Right lobe of liver (tissue), 6 donors: ENCODE measurements at regions not wholly inside any gene's neighbourhood (a gene's known extent, or its start where the extent isn't known, plus 50 kb on each side); places are given as distances from the start of the nearest gene placed in this dataset.
A peak's percentile ranks its signal among the peaks of the same experiment; 100 is the strongest.

ENCODE experiments used
- ATAC-seq, 4 donors: fragments of 200-7000 bp; cut with Tn5 transposase; one replicate each; pipeline ENCODE4 v1.9.1; 2020; ENCODE audit warnings: mild to moderate bottlenecking in 4 of 4, moderate library complexity in 4 of 4
- DNase-seq, 3 donors: peaks; one replicate each; pipeline ENCODE4 v3.0.0-alpha.2; 2020
- H3K27ac ChIP-seq, 3 donors: fragments of 200-600 bp; one replicate each; pipeline ENCODE4 v1.8.0; 2022
- H3K27me3 ChIP-seq, 2 donors: fragments of 200-600 bp; one replicate each; pipeline ENCODE4 v1.8.0; 2022
- H3K36me3 ChIP-seq, 4 donors: fragments of 200-600 bp; sonication (generic) in 1 of 4; one replicate each; pipeline versions ENCODE4 v1.5.1 to v1.8.0; 2017 to 2022; ENCODE audit warnings: control low read depth in 1 of 4
- H3K4me1 ChIP-seq, 4 donors: fragments of 200-600 bp; sonication (generic) in 1 of 4; one replicate each; pipeline versions ENCODE4 v1.5.1 to v1.8.0; 2017 to 2022; ENCODE audit warnings: control low read depth in 1 of 4
- H3K4me3 ChIP-seq, 3 donors: fragments of 200-600 bp; one replicate each; pipeline ENCODE4 v1.8.0; 2022
- H3K9me3 ChIP-seq, 4 donors: fragments of 200-600 bp; sonication (generic) in 1 of 4; one replicate each; pipeline versions ENCODE4 v1.5.1 to v1.8.0; 2017 to 2022; ENCODE audit warnings: control low read depth in 1 of 4
- CTCF ChIP-seq, 4 donors: fragments of 200-600 bp in 3 of 4; fragments of 450-650 bp in 1 of 4; IDR thresholded peaks; one replicate each; pipeline versions ENCODE4 v1.5.1 to v1.8.0; 2016 to 2022; ENCODE audit warnings: antibody characterized with exemption in 4 of 4, mild to moderate bottlenecking in 2 of 4
- POLR2A ChIP-seq: fragments of 450-650 bp; IDR thresholded peaks from one replicate; pipeline ENCODE4 v1.6.1; 2017; ENCODE audit warnings: antibody characterized with exemption, mild to moderate bottlenecking
- WGBS: methylation state at CpG from one replicate; pipeline ENCODE4 v1.1.6; 2018; ENCODE audit warnings: low coverage, low lambda C conversion rate; ENCODE audit not compliant: insufficient coverage; ENCODE audit errors: missing lambda C conversion rate; 5-methylcytosine and 5-hydroxymethylcytosine counted together
- intact Hi-C, 2 donors: fragments of 100-400 bp; cut with DNase I; formaldehyde crosslinking; loops; one replicate each; pipeline versions ENCODE4 v1.11.2 to v1.14.1; 2022
- donor health status: DM: no; HTN: yes; CAD: no.
- donor health status: DM: no; HTN: no; CAD: no.
- donor health status: DM: no; HTN: no; CAD: no.
- donor health status: DM: no; HTN: yes; CAD: no.
- donor health status: DM: no; HTN: yes; CAD: no.

DNA sequence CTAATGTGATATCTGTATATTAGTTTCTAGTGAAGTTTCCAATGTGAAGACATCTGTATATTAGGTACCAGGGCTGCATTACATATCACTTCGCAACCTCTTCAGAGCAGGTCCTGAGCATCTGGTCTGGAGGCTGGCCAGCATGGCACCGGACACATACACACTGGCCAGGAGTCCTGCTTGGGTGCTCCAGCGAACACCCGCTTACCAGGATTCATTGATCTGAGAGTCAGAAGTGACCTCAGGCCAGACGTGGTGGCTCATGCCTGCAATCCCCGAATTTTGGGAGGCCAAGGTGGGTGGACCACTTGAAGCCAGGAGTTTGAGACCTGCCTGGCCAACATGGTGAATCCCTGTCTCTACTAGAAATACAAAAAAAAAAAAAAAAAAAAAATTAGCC lies 93.0 kb upstream of the IRS2 start:
- ATAC-seq (peak in 3 of 4 donors; percentile 48 to 56 (median 54)), DNase-seq (peak in 2 of 3 donors; percentile 36 to 53)
- TF ChIP-seq CTCF (IDR thresholded peaks at IDR 0.05) (no peak), POLR2A (no peak)
- intact Hi-C loops: no loop called here
- WGBS: 28% methylated on average over 5 of the region's 6 CpGs
- no peaks in the 10 kb centered on the region for H3K9me3 ChIP-seq
- H3K27me3 ChIP-seq: no peaks in the 10 kb centered on the region
- no peak overlapping the region for H3K27ac ChIP-seq
- H3K4me3 ChIP-seq: no peak overlapping the region
- peaks cover 0 to 4% (median 0%) of the 10 kb centered on the region in 4 donors for H3K4me1 ChIP-seq
- H3K36me3 ChIP-seq: no peaks in the 10 kb centered on the region

DNA sequence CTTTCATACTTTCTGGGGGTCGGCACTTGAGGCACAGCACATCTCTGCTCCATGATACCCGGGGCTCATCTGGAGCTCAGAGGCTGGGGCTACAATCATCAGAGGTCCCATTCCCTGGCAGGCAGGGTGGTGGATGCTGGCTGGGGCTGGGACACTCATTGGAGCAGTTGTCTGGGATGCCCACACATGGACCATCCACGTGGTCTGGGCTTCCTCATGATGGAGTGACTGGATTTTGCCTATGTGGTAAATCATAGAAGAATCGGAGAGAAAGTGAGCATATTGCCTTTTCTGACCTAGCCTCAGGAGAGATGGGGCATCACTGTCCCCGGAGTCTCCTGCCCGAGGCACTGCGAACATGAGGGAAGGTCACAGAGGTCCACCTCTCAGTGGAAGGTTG lies 91.4 kb upstream of the IRS2 start:
- TF ChIP-seq POLR2A: no peak
- TF ChIP-seq CTCF (IDR thresholded peaks at IDR 0.05): no peak
- DNase-seq: no peak
- WGBS: 87% methylated on average over 6 of the region's 7 CpGs
- intact Hi-C loops: no loop called here
- no peak for ATAC-seq
- Histone ChIP-seq H3K27me3 (no peaks in the 10 kb centered on the region), H3K4me3 (no peak overlapping the region), H3K9me3 (no peaks in the 10 kb centered on the region), H3K27ac (no peak overlapping the region), H3K4me1 (peaks cover 0 to 4% (median 0%) of the 10 kb centered on the region in 4 donors), H3K36me3 (no peaks in the 10 kb centered on the region)

- H3K4me1 ChIP-seq: peaks cover 0 to 4% (median 0%) of the 10 kb centered on the region in 4 donors
- WGBS: no CpG with 5 or more reads among the region's 4 CpGs
- TF ChIP-seq POLR2A (no peak), CTCF (IDR thresholded peaks at IDR 0.05) (no peak)
- H3K36me3 ChIP-seq: no peaks in the 10 kb centered on the region
- ATAC-seq (no peak), DNase-seq (no peak)
- H3K27me3 ChIP-seq: no peaks in the 10 kb centered on the region
- H3K4me3 ChIP-seq: no peak overlapping the region
- no peak overlapping the region for H3K27ac ChIP-seq
- no peaks in the 10 kb centered on the region for H3K9me3 ChIP-seq
- intact Hi-C loops: no loop called here
Observed at GRCh38 chr13:109875746-109876145, 89.4 kb upstream of the IRS2 start.

DNA sequence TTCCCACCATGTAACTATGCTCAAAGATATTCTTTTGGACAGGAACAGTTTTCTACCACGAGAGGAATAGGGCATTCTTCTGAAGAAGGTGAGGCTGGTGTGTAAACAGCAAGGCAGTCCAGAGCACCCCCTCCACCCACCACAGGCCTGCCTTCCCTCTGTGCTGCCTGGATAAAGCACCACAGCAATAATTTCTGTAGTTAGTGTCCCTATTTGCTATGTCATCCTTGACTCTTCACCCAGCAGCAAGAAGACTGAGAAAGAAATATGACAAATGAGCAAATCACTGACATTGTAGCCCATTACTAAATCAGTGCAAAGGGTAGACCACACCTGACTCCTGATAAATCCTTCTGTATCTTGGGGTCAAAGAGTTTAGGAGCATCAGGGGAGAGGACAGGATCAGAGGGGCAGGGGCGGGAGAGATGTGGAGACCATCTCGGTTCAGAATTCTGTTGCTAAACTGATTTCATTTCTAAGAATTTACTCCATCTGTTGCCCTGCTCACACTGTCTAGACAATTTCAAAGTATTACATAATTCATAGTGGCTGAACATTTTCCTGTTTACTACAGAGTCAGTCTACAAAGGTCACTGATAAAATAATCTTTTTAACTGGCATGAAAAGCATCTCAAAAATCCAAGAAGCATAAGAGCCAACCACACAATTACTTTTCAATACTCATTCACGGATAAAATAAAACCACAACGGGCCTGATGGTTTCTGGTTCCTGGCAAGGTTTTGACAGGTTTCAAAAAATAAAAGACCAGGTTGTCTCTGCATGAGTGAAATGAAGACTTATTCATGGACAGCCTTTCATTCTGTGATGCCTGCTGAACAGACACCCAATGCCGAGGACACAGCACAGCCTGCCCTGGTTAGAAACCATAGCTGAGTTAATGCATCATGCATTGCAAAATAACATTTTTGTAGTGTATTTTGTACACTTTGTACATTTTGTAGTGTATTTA lies 88.4 kb upstream of the IRS2 start:
- Histone ChIP-seq H3K36me3 (no peaks in the 10 kb centered on the region), H3K27me3 (no peaks in the 10 kb centered on the region), H3K9me3 (no peaks in the 10 kb centered on the region), H3K27ac (no peak overlapping the region), H3K4me3 (no peak overlapping the region), H3K4me1 (peaks cover 0 to 8% (median 0%) of the 10 kb centered on the region in 4 donors)
- intact Hi-C loops: no loop called here
- DNase-seq: no peak
- TF ChIP-seq CTCF (IDR thresholded peaks at IDR 0.05): no peak
- TF ChIP-seq POLR2A: no peak
- peak; percentile 39 to 64 (median 58) for ATAC-seq
- WGBS: 39% methylated on average over 6 of the region's 6 CpGs
